H1 (cell line): ENCODE measurements at regions not wholly inside any gene's neighbourhood (a gene's known extent, or its start where the extent isn't known, plus 50 kb on each side); places are given as distances from the start of the nearest gene placed in this dataset.

Source experiments
- BRCA1 ChIP-seq: IDR thresholded peaks from 2 replicates; pipeline ENCODE4 v1.6.1; 2012; ENCODE audit warnings: low read depth, low read length, improper control_type of control experiment
- CHD2 ChIP-seq: IDR thresholded peaks from 2 replicates; pipeline ENCODE4 v1.6.1; 2012; ENCODE audit warnings: low read length, improper control_type of control experiment
- EZH2 ChIP-seq: fragments of 200-600 bp; sonication (generic); IDR thresholded peaks from 2 replicates; pipeline ENCODE4 v1.7.1; 2012; ENCODE audit warnings: low read depth, mild to moderate bottlenecking, moderate library complexity, low read length, inconsistent platforms; ENCODE audit not compliant: severe bottlenecking
- GABPA ChIP-seq: IDR thresholded peaks from 2 replicates; pipeline ENCODE4 v1.6.1; 2011; ENCODE audit warnings: mild to moderate bottlenecking, low read length, moderate library complexity, borderline replicate concordance; ENCODE audit not compliant: insufficient read depth
- HDAC6 ChIP-seq: IDR thresholded peaks from one replicate; pipeline ENCODE4 v1.7.1; 2012; ENCODE audit warnings: low read depth, mild to moderate bottlenecking, inconsistent platforms, low read length, moderate library complexity
- SIRT6 ChIP-seq: IDR thresholded peaks from one replicate; pipeline ENCODE4 v1.7.1; 2012; ENCODE audit warnings: low read length, inconsistent platforms
- SP1 ChIP-seq: IDR thresholded peaks from 2 replicates; pipeline ENCODE4 v1.6.1; 2011; ENCODE audit warnings: low read depth, low read length

DNA sequence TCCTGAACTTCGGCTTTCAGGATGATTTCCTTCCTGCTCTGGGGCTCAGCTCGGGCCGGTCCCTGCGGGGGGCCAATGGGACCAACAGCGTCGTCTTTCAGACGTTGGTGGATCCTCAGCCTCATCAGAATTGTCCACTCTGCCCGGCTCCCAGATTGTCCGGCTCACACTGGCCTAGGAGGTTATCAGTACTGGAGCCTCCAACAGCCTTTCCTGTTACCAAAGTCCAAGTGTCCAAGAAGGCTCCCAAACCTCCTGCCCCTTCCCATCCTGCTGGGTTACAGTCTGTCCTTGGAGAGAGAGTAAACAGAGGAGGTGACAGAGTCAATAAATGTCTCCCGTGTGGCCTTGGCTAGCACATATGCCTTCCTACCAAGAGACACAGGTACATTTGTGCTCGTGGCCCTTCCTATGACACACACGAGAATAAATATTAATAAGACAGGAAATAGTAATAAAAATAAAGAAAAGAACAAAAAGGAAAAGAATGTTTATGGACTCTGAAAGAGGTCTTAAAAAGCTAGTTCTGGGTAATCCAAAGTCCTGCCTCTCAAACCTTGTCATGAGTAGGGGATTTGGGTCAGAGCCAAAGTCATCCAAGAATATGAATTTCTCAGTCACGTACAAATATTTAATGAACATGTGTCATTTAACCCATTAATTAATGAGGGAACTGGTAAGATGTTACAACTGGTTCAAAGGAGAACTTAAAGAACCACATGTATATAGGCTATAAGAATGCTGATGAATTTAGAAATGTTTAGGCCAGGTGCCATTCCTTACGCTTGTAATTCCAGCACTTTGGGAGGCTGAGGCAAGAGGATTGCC is 80.8 kb upstream of the SLC2A1 start (continued):
- TF ChIP-seq SP1 (no peak), HDAC6 (no peak), BRCA1 (no peak), CHD2 (no peak), EZH2 (no peak), GABPA (no peak), SIRT6 (no peak)
